LNCaP clone FGC (cell line): ENCODE measurements at regions not wholly inside any gene's neighbourhood (a gene's known extent, or its start where the extent isn't known, plus 50 kb on each side); places are given as distances from the start of the nearest gene placed in this dataset.

Source experiments
- DNase-seq: peaks from one replicate; pipeline ENCODE4 v3.0.0-alpha.2; 2011; ENCODE audit warnings: low read depth
- H3K4me3 ChIP-seq: 2 replicates; pipeline ENCODE4 v1.5.1; 2011; ENCODE audit warnings: mild to moderate bottlenecking, low read depth, low read length, control low read depth
- TF ChIP-seq, protein P1 (sequence below): IDR thresholded peaks from 2 replicates; pipeline ENCODE4 v1.5.1; 2012; ENCODE audit warnings: mild to moderate bottlenecking; ENCODE audit not compliant: control insufficient read depth, insufficient read depth; ENCODE audit errors: extremely low read depth

- TF ChIP-seq, protein P1, sequence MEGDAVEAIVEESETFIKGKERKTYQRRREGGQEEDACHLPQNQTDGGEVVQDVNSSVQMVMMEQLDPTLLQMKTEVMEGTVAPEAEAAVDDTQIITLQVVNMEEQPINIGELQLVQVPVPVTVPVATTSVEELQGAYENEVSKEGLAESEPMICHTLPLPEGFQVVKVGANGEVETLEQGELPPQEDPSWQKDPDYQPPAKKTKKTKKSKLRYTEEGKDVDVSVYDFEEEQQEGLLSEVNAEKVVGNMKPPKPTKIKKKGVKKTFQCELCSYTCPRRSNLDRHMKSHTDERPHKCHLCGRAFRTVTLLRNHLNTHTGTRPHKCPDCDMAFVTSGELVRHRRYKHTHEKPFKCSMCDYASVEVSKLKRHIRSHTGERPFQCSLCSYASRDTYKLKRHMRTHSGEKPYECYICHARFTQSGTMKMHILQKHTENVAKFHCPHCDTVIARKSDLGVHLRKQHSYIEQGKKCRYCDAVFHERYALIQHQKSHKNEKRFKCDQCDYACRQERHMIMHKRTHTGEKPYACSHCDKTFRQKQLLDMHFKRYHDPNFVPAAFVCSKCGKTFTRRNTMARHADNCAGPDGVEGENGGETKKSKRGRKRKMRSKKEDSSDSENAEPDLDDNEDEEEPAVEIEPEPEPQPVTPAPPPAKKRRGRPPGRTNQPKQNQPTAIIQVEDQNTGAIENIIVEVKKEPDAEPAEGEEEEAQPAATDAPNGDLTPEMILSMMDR: no peak
- H3K4me3 ChIP-seq: no peak overlapping the region
- no peak for DNase-seq
These were observed 350.9 kb upstream of the HSF2 start for GRCh38 chr6:122048570-122048969.

DNA sequence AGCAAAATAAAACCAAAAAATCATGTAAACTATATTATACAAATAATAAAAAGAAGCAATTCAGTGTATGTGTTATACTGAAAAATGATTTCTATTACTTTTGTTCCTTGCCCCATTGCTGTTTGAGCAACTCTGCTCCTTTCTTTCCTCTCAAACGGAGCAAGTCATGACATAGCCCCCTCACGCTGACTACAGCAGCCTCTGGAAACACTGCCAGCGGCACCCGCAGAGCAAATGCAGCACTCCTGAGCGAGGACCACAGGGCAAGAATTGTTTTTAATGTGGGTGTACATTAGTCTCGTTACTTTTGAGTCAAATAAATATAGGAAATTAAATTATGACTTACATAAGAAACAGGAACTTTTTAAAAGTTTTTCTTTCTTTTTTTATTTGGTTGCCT lies 350.1 kb upstream of the HSF2 start:
- DNase-seq: no peak
- no peak overlapping the region for H3K4me3 ChIP-seq
- TF ChIP-seq, protein P1: no peak

GRCh38 chr6:122050242-122050755 lies 349.2 kb upstream of the HSF2 start:
- no peak for DNase-seq
- H3K4me3 ChIP-seq: no peak overlapping the region
- TF ChIP-seq, protein P1: no peak

DNA sequence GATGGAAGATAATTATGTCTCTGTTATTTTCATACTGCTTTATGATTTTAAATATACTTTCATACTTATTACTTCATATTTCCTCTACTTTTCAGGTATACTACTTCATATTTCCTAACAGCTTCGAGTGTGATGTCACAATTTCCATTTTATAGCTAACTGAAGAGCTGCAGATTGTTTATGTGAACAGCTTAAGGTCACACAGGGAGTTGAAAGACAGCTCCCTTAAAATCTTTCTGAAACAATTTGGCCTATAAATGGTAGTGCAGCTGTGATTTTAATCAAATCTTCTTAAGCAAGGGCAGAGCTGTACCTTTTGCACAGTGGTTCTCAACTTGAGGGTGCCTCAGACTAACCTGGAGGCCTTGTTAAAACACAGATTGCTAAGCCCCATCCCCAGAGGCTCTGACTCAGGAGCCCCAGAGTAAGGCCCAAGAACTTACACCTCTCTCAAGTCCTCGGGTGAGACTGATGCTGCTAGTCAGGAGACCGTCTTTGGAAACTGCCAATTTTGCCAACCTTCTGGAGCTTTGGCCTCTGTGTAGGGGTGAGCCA lies 347.0 kb upstream of the HSF2 start:
- no peak for DNase-seq
- H3K4me3 ChIP-seq: no peak overlapping the region
- TF ChIP-seq, protein P1: no peak

DNA sequence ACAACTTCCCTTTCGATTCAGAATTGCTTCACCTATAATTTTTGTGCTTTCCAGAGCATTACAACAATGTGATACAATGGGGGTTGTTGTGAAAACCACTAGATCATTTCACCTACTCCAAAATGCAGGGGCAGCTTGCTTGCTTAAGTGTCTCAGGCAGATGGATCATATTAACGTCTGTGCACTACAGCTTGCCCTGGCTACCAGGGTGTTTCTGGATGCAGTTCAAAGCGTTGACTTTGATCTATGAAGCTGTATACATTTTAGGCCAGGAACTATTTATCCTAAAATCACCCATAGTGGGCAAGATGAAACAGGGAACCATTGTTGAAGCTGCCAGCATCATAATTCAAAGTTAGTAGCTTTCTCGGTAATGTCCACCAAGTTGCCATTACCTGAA lies 339.5 kb upstream of the HSF2 start:
- H3K4me3 ChIP-seq: no peak overlapping the region
- TF ChIP-seq, protein P1: no peak
- no peak for DNase-seq

DNA sequence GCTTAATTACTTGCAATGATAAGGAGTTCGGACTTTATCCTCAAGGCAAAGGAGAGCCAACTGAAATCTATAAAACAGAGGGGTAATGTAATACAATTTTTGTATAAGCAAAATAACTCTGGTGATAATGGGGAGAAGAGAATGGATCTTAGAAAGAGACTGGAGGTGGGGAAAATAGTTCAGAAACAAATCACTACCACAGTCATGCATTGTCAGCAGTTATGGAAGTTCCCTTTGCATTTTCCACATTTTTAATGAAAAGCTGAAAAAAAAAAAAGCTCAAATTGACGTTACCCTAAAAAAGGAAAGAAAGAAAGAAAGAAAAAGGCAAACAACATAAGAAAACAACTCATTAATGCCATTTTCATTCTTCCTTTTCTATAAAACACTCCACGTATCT lies 337.6 kb upstream of the HSF2 start:
- no peak for DNase-seq
- TF ChIP-seq, protein P1: no peak
- no peak overlapping the region for H3K4me3 ChIP-seq

GRCh38 chr6:122063076-122063475 lies 336.4 kb upstream of the HSF2 start:
- H3K4me3 ChIP-seq: no peak overlapping the region
- no peak for DNase-seq
- TF ChIP-seq, protein P1: no peak
